ENCODE measurements at regions not wholly inside any gene's neighbourhood (a gene's known extent, or its start where the extent isn't known, plus 50 kb on each side); places are given as distances from the start of the nearest gene placed in this dataset.

DNA sequence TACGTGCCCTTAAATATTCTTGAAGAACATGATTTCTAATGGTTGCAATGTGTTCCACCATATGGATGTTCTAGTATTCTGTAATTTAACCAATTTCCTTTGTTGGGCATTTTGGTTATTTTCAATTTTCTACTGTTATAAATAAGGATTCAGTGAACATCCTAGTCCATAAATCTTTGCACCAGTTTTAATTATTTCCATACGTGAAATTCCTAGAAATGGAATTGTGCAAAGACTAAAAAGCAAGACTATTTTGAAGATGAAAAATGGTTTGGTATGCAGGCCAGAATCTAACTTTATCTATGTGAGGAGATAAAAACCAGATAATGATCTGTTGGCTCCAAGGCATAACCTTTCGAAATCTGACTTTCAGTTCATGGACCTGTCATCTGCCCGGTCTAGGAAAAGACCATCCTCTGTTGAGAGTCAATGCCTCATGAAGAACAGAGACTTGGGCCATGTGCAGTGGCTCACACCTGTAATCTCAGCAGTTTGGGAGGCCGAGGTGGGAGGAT is 633.2 kb upstream of the NRP1 start:
- TF ChIP-seq, protein P1, sequence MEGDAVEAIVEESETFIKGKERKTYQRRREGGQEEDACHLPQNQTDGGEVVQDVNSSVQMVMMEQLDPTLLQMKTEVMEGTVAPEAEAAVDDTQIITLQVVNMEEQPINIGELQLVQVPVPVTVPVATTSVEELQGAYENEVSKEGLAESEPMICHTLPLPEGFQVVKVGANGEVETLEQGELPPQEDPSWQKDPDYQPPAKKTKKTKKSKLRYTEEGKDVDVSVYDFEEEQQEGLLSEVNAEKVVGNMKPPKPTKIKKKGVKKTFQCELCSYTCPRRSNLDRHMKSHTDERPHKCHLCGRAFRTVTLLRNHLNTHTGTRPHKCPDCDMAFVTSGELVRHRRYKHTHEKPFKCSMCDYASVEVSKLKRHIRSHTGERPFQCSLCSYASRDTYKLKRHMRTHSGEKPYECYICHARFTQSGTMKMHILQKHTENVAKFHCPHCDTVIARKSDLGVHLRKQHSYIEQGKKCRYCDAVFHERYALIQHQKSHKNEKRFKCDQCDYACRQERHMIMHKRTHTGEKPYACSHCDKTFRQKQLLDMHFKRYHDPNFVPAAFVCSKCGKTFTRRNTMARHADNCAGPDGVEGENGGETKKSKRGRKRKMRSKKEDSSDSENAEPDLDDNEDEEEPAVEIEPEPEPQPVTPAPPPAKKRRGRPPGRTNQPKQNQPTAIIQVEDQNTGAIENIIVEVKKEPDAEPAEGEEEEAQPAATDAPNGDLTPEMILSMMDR (IDR thresholded peaks at IDR 0.05), result no peak
- TF ChIP-seq ZFX (IDR thresholded peaks at IDR 0.05; ENCODE audit: borderline replicate concordance), result no peak
